D341Med (cell line): ENCODE measurements at regions not wholly inside any gene's neighbourhood (a gene's known extent, or its start where the extent isn't known, plus 50 kb on each side); places are given as distances from the start of the nearest gene placed in this dataset.

Experiments
- DNase-seq: peaks from one replicate; pipeline ENCODE4 v3.0.0; 2012; ENCODE audit warnings: low spot score

GRCh38 chr5:162324328-162324727, 256.8 kb downstream of the GABRG2 start:
- DNase-seq: no peak

GRCh38 chr5:162325143-162325727, 257.7 kb downstream of the GABRG2 start:
- no peak for DNase-seq

- DNase-seq: no peak
Observed at GRCh38 chr5:162334944-162335343, 267.4 kb downstream of the GABRG2 start.

- no peak for DNase-seq
Observed at GRCh38 chr5:162360373-162360931, 292.9 kb downstream of the GABRG2 start.

GRCh38 chr5:162372256-162372655, 304.7 kb downstream of the GABRG2 start:
- no peak for DNase-seq

GRCh38 chr5:162377895-162378294, 310.3 kb downstream of the GABRG2 start:
- DNase-seq: no peak

- no peak for DNase-seq
Observed at GRCh38 chr5:162382839-162383238, 315.3 kb downstream of the GABRG2 start.

GRCh38 chr5:162384225-162384624, 316.7 kb downstream of the GABRG2 start:
- DNase-seq: no peak

GRCh38 chr5:162391833-162392232, 324.3 kb downstream of the GABRG2 start:
- DNase-seq: no peak

- no peak for DNase-seq
Observed at GRCh38 chr5:162392336-162392735, 324.8 kb downstream of the GABRG2 start.

GRCh38 chr5:162393534-162393933, 326.0 kb downstream of the GABRG2 start:
- no peak for DNase-seq

- DNase-seq: no peak
Observed at GRCh38 chr5:162407614-162408013, 340.0 kb downstream of the GABRG2 start.

GRCh38 chr5:162410365-162410764, 342.8 kb downstream of the GABRG2 start:
- no peak for DNase-seq

- DNase-seq: no peak
Observed at GRCh38 chr5:162429142-162429541, 361.6 kb downstream of the GABRG2 start.

- DNase-seq: no peak
Observed at GRCh38 chr5:162434281-162434680, 366.7 kb downstream of the GABRG2 start.

- no peak for DNase-seq
Observed at GRCh38 chr5:162436055-162436454, 368.5 kb downstream of the GABRG2 start.

GRCh38 chr5:162444129-162444762, 376.7 kb downstream of the GABRG2 start:
- DNase-seq: no peak

GRCh38 chr5:162456086-162456485, 388.5 kb downstream of the GABRG2 start:
- no peak for DNase-seq

- no peak for DNase-seq
Observed at GRCh38 chr5:162466011-162466410, 398.4 kb downstream of the GABRG2 start.

GRCh38 chr5:162473041-162473714, 405.6 kb downstream of the GABRG2 start:
- no peak for DNase-seq

GRCh38 chr5:162474239-162474638, 406.7 kb downstream of the GABRG2 start:
- DNase-seq: no peak

GRCh38 chr5:162484095-162484494, 416.5 kb downstream of the GABRG2 start:
- DNase-seq: no peak

GRCh38 chr5:162484986-162485385, 417.4 kb downstream of the GABRG2 start:
- DNase-seq: no peak
